Stimulated activated CD4-positive, alpha-beta T cell treated with anti-CD3 and anti-CD28 coated beads, Interleukin-15, amount 100 ng/mL, for 24 hours (primary cell): ENCODE measurements at regions not wholly inside any gene's neighbourhood (a gene's known extent, or its start where the extent isn't known, plus 50 kb on each side); places are given as distances from the start of the nearest gene placed in this dataset.
"Not testable (repeated sequence)": the region's sequence is repeated elsewhere in the genome, so short reads cannot be mapped to it uniquely, and the experiment has no call there.

Experiments
- DNase-seq: peaks from one replicate; pipeline ENCODE4 v3.0.0-alpha.2; 2020

DNA sequence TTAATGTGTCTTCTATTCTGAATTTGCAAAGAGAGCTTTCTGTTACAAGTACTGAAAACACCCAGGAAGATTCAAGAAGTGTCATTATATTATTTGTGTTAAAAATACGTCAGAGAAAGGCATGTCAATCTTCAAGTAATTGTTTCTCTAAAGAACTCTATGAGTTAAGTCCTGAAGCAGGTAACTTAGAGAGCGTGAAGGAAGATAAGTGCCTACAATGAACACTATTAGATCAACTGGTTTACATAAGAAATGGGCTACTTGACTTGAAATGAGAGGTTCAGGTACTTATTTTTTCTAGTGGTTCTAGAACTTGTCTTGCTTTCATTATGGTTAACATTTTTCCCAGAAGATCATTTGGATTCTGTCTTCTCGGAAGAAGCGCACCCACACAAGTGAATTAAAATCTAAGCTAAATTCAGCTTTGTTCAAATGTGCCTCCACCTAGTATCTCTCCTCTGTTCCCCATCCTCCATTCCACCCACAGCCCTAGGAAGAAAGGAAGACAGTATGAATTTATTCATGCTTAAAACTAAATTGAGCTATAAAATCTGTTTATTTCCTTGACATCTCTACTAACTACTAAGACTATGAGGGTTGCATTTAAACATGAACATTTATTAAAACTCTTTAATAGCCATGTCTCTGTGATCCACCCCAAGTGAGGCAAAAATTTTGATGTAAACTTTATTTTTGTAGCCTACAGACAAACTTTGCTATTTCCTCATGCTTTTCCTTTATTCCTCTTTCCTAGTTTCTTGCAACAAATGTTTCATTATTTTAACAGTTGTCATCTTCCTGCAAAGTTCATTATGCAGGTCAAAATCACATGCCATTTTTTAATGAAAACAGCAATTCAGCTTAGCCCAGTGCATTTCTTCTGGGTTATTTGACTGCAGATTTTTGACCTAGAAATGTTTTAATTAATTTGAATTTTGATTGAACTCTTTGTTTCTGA lies 206.8 kb downstream of the KCNJ2 start:
- DNase-seq = no peak

DNA sequence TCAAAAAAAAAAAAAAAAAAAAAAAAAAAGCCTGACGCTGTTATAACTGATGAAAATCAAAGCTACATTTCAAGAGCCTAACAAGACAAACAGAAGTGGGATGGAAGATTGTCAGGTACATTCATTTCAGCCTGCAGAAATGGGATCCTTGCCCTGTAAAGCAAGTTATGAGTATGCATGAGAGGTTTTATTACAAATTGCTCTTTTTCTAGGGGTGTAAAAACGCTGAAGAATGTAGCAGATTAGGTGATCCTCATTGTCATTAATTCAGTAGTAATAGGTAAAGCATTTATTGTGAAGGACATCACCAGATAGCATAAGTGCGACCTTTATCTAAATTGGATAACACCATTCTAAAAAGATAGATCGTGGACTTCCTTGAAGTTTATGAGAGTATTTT lies 208.3 kb downstream of the KCNJ2 start:
- no peak for DNase-seq

DNA sequence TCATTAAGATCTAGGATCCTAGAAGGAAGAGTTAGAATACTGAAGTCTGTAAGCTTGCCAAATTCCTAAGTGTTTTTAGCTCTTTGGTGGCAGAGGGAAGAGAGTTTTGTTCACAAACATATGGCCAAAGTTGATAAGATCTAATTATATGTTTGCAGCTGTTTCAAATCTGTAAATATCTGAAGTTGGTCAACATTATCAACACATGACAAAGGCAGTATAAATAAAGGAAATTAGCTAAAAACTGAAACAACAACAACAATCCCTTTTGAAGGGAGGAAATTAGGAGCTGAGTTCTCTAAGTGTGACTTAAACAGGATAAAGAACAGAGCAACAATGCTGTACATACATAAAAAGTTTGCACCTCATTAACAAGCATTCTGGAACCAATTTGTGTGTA lies 208.7 kb downstream of the KCNJ2 start:
- no peak for DNase-seq

DNA sequence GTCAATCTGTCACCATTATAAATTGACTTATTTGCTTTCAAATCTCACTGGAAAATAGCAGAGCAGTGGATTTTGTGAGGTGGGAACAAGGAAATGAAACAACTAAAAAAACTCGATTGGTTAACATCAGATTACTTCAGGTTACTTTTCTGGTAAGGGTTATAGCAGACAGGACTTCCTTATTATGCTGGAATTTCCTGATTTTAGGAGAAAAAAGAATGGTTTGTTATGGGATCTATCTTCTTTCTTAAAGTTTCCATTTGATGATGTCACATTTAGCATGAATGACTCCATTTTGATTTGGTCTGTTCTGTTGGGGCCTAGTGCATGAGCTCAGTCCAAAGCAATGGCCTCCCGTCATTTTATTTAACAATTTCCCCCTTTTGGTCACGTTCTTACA lies 210.6 kb downstream of the KCNJ2 start:
- no peak for DNase-seq

DNA sequence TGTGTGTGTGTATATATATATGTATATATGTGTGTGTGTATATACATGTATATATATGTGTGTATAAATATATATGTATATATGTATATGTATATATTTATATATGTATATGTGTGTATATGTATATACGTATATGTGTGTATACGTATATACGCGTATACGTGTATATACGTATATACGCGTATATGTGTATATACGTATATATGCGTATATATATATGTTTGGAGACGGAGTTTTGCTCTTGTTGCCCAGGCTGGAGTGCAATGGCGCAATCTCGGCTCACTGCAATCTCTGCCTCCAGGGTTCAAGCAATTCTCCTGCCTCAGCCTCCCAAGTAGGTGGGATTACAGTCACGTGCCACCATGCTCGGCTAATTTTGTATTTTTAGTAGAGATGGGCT lies 212.6 kb downstream of the KCNJ2 start:
- not testable (repeated sequence) for DNase-seq

DNA sequence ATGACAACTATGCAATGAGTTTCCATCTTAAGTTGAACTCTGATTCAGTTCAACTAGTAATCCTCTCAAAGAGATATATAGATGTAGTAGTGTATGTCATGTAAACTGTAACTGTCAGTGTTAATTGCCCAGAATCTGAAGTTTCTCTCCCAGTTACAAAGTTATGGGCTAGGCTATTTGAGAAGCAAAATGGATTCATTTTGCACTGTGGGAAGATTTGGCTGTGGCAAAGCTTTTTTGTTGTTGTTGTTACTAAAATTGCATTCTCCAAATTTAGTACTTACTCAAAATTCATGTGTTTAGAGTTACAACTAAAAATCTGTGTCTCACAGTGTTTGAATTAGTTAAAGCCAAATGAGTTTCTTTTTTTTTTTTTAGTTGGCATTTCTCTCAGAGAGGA lies 219.0 kb downstream of the KCNJ2 start:
- no peak for DNase-seq

DNA sequence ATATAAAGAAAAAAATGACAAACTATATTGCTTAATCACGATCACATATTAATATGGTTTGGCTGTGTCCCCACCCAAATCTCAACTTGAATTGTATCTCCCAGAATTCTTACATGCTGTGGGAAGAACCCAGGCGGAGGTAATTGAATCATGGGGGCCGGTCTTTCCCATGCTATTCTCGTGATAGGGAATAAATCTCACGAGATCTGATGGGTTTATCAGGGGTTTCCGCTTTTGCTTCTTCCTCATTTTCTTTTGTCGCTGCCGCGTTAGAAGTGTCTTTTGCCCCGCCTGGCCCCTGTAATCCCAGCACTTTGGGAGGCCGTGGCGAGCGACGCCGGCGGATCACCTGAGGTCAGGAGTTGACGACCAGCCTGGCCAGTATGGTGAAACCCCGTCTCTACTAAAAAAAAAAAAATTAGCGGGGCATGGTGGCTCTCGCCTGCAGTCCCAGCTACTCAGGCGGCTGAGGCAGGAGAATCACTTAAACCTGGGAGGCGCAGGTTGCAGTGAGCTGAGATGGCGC lies 220.0 kb downstream of the KCNJ2 start:
- not testable (repeated sequence) for DNase-seq

DNA sequence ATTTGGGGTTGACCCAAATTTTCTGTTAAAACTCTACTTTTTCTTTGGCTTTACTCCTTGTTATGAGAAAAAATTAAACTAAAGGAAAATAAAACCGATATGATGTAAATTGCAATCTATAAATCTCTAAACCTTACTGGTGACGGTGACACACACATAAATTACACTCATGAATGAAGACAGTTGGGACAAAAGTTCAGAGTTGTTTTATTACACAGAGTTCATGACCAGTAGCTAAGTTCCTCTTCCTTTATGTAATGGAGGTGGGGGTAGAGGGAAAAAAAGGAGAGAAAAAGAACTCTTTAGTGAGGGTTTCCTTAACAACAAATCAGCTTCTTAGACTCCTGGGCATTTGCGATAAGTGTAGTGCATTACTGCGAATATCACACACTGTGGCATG lies 220.7 kb downstream of the KCNJ2 start:
- DNase-seq = no peak

DNA sequence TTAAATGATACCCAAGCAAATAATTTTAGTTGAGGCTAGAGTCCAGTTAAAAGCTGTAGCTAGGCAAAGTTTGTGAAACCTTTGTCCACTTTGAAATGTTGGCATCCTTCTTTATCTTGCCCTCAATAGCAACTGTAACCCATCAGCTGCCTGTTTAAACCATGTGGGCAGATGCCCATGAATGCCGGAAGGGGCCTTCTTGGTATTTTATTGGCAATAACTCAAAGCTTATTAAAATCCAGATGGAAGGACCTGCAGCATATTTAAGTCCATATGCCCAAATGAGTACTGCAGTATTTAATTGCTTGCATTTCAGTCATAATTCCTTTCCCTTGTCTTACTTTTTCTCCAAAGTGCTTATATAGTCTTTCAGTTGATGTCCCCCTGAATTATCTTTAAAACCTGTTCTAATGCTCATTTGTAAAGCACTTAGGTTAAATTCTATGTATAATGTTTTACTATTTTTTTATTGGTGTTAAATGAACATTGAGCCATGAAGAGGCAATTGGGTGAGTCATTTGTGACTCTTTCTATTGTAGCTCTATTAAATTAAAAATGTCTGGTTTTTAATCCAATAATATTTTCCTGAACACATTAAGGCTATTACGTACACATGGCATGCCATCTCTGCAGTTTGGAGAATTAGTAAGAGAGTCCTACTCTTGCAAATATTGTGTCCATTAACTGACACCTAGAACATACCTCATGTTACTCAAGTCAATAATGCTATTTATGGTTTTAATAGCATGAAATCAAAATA lies 225.3 kb downstream of the KCNJ2 start:
- DNase-seq = no peak

DNA sequence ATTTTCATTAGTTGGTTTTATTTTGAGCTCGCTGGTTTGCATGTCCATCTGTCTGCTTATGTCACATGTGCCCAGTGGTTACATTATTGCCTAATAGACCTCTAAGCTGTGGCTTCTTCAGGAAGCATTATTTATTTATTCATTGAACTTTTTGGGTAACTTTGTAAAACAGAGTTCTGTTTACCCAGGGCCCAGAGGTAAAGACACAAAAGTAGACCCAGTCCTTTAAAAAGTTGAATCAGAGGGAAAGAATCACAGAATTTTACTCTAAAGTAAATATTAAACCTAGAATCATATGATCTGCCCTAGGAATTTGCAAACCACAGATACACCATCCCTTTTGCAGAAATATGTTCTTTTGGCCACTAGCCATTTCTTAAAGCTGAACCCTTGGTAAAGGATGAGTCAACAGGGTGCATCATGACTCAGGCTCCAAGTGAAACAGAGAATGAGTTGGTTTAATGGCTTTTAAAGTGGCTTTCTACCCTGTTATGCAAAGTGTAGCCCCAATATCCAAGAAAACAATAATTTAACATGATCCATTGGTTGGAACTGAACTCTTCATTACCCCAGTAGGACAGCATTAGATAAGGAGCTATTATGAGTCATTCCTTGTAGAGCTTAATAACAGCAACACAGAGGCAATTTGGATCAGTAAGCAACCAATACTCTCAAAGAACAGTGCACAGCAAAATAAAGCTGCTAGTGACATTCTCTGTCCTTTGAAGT lies 236.3 kb downstream of the KCNJ2 start:
- no peak for DNase-seq

DNA sequence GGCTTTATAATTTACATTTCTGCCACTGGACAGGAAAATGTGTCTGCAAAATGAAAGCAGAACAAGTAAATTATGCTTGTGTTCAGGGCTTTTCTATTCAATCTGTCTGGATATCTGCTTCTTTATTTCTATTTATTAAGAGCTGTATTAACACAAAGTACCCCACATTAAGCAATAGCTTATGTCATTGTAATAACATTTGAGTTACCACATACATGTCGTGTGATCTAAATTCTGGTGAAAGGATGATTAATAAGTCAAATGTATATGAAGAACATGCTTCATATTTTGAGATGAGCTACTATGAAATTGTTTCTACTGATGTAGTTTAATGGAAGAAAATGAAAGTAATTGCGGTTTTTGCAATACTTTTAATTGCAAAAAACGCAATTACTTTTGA lies 238.2 kb downstream of the KCNJ2 start:
- DNase-seq = no peak

DNA sequence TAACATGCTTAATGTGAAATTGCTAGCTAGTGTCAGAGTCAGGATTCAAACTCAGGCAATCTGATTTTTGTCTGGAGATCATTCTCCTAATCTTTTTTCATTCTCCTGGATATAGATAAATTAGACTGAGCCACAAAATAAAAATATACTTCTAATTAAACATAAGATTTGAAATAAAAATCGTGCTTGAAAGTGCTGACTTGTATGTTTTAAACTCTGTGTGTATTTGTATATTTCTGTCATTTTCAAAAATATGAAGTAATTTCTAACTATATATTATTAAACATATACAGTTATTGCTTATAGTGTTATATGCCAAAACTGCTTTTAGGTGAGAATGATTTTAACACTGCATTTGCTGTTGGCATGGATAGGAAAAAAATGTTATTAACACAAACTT lies 239.4 kb downstream of the KCNJ2 start:
- DNase-seq = no peak

DNA sequence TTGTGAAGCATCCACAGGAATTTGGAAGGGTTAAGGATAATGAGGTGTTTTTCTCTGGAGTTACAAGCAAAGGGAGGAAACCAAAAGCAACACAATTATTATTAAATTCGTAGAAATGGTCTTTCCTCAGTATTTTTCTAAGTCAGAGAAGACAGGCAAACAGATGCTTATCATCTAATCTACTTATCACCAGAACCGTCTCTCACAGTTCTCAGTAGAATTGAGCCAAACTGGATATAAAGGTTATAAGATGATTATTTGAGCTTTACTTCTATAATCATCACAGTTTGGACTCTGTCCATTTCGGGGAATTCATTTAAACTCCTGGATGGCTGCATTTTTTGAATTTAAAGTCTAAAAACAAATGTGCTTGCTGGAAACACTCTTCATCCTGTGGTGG lies 245.0 kb downstream of the KCNJ2 start:
- no peak for DNase-seq

DNA sequence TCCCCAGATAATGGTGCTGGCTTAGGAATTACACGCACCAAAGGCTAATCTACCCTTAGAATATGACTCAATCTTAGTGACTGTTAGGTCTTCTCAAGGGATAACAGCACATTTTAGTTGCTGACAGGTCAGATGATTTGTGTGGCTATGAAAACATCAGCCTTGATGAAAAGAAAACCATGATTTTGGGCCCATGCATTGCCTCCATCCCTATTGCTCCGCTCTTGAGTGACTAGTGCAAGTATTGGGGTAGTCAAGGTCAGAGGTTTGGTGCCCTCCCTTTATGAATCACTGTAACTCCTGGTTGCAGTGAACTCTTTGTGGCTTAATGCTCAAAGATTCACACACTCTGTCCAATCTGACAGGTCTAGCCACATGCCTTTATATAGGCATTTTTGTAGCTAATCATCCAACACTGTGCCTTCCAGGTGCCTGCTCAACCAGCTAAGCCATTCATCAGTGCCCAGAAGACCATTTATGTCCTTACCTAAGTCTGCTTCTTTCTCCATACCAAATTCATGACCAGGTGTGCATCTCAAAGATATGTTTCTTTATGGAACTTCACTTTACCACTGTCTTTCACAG lies 251.6 kb downstream of the KCNJ2 start:
- DNase-seq = no peak

DNA sequence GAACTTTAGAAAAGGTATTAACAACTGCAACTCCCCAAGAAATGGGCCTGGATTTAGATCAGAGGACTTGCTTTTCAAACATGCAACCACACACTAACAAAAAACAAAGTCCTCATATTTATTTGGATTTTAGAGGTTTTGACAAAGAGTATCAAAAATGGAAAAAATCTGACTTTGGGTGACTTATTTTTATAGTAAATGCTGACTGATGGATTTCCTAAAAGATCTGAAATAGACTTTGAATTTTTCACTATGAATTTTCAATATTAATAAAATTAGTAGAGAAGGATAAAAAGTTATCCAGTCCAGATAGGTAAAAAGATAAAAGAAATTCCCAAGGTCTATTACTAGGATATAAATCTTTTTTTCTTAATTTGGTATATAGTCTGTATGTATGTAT lies 253.5 kb downstream of the KCNJ2 start:
- no peak for DNase-seq

DNA sequence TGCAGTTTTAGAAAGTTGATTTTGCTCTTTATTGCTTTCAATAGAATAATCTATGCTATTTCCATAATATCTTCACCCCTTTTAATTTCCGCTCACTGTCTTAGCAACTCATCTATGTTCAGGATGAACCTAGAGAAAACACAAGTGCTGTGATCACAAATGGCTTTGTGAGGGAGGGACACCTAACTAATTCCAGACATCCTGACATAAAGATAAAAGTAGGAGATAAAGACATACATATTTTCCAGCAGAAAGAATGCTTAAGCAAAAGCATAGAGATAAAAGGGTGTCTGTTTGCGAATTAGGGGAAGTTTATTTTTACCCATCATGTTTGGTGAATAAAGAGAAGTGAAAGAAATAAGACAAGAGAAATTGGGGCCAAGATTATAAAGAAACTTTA lies 254.2 kb downstream of the KCNJ2 start:
- DNase-seq = no peak

DNA sequence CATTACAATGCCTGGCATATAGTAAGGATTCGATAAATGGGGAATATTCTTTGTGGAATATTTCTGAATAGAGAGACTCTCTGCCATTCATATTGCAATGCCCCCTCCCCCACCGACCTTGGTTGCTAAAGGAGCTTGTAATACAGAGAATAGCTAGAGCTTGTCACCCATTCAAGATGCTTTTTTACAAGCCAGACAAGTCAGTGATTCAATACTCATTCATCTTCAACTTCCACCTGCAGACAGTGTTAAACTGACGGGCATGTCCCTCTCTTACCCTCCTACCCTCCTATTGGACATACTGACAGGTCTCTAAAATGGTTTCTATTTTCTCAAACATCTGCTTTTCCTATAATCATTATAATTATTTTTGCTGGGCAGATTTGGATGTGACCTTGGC lies 257.4 kb downstream of the KCNJ2 start:
- DNase-seq = no peak

DNA sequence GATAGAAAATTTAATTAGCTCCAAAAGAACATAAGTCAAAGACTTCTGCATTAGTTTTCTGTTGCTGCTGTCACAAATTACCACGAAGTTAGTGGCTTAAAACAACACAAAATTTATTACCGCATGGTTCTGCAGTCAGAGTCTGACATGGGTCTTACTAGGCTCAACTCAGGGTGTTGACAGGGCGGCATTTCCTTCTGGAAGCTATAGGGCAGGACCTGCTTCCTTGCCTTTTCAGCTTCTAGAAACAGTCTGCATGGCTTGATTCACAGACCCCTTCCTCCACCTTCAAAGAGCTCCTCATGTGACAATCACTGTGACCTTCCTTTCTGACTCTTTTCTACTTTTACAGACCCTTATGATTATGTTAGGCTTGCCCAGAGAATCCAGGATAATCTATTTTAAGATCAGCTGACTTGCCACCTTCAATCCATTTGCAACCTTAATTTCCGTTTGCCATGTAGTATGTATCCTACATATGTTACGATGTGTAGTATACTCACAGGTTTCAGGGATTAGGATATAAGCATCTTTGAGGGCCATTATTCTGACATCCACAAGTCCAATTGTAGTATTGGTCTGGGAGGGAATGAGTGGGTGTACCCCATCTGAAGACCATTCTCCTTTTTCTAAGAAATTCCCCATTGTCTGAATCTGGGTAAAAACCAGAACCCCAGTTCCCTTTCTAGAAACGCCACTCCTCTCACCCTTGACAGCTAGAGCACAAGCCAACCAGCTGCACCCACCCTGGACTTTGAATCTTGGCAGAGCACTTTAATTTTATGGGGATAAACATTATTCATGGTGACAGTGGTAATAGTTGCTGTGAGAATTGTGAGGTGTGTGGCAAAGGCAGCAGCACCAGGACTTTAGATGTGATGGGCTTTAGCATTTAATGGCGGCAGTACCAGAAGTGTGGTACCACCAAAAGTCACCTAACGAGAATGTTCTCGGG lies 265.5 kb downstream of the KCNJ2 start:
- DNase-seq = no peak

DNA sequence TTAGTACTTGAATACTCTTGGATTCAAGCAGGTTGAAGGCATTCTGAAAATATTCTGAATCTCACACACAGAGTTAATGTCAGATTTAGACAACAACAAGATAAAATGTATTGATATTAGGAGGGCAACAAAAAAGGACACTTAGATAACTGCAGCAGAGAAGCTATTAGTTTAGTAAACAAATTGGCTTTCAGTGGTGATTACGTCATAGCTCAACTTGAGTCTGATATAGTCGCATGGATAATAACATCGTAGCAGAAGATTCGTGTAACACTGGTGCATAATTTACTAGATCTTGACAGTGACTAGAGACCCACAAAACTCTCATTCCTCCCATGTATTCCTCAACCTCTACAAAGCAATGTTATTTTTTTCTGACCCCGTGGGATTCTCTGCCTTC lies 268.3 kb downstream of the KCNJ2 start:
- DNase-seq = no peak

DNA sequence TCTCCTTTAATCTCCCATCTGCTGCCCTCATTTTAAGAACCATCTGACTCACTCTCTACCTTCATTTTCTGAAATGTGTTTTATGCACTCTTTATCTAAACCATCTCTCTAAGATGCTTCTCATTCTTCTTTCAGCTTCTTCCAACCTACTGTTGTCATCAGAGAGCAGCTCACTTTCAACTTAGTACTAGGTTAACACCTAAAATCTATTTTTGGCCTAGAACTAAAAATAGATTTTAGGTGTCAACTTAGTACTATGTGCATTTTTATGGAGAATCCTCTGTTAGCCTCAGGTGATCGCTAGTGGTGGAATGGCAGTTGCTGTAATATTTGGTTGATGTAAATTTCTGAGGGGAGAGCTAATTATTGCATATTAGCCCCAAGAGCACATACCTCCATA lies 277.1 kb downstream of the KCNJ2 start:
- no peak for DNase-seq

DNA sequence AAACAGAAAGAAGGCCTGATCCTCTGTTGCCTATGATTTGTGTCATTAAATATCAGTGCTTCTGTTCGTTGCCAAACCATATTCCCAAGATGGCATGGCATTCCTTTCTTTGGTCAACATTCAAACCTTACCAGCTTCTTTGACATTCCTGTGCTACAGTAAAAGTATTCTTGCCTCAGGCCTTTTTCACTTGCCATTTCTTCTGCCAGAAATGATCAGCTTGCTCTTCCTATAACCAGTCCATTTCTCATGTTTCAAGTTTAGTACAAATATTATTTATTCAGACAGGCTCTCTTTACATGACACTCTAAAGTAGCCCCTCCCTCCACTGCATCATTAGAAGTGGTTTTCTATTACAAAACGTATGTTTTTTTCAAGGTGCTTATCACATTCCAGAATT lies 278.3 kb downstream of the KCNJ2 start:
- no peak for DNase-seq

DNA sequence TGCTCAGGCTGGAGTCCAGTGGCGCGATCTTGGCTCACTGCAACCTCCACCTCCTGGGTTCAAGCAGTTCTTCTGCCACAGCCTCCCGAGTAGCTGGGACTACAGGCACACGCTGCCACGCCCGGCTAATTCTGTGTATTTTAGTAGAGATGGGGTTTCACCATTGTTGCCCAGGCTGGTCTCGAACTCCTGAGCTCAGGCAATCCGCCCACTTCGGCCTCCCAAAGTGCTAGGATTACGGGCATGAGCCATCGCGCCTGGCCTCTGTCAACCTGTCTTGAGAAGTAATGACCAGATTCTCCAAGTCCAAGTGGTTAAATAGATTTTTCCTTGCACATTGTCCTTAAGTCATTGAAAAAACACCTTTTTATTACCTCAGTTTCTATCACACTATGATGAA lies 283.7 kb downstream of the KCNJ2 start:
- not testable (repeated sequence) for DNase-seq
